SK-N-SH (cell line): ENCODE measurements at regions not wholly inside any gene's neighbourhood (a gene's known extent, or its start where the extent isn't known, plus 50 kb on each side); places are given as distances from the start of the nearest gene placed in this dataset.

Experiments used
- CTCF ChIA-PET: fragments of 300-600, 350-600 bp; formaldehyde crosslinking; extraction: SDS; loops from one replicate; lab custom pipeline; 2021; lab: Yijun Ruan, JAX
- POLR2A ChIA-PET: fragments of 350-600 bp; sonication (Branson Sonifier 250); formaldehyde crosslinking; extraction: SDS; loops from one replicate; lab custom pipeline; 2020; ENCODE audit warnings: antibody characterized with exemption, inconsistent platforms; lab: Yijun Ruan, JAX
- DNase-seq: peaks from one replicate; pipeline ENCODE4 v3.0.0; 2012
- H2AFZ ChIP-seq: fragments of 200-600 bp; sonication (generic); 2 replicates; pipeline ENCODE4 v1.8.1; 2016; ENCODE audit warnings: antibody characterized with exemption, mild to moderate bottlenecking, low read depth
- H3F3A ChIP-seq: fragments of 200-600 bp; sonication (generic); replicated peaks from 2 replicates; pipeline ENCODE3; 2016; ENCODE audit warnings: antibody characterized with exemption, mild to moderate bottlenecking; ENCODE audit not compliant: insufficient read depth
- H3K27ac ChIP-seq, 2 experiments: fragments of 200-500 bp in 1 of 2; fragments of 200-600 bp in 1 of 2; sonication (Bioruptor generic) in 1 of 2; sonication (generic), shearing (Covaris generic) in 1 of 2; 2 replicates each; pipeline versions ENCODE4 v1.5.1 to v1.6.1; 2014 to 2016; ENCODE audit warnings: low read depth in 2 of 2, inconsistent platforms in 1 of 2, low read length in 1 of 2, mild to moderate bottlenecking in 1 of 2, mixed read lengths in 1 of 2
- H3K27me3 ChIP-seq: fragments of 200-600 bp; sonication (generic), shearing (Covaris generic); 2 replicates; pipeline ENCODE4 v1.6.1; 2016; ENCODE audit warnings: mixed run types; ENCODE audit not compliant: insufficient read depth
- H3K36me3 ChIP-seq, 2 experiments: fragments of 200-500 bp in 1 of 2; fragments of 200-600 bp in 1 of 2; sonication (Bioruptor generic) in 1 of 2; sonication (generic) in 1 of 2; replicated peaks in 1 of 2; 2 replicates each; pipeline versions ENCODE3 to v1.5.1; 2014 to 2016; ENCODE audit warnings: low read length in 1 of 2, mild to moderate bottlenecking in 1 of 2; ENCODE audit not compliant: insufficient read depth in 2 of 2, control insufficient read depth in 1 of 2
- H3K4me1 ChIP-seq, 2 experiments: fragments of 200-500 bp in 1 of 2; fragments of 200-600 bp in 1 of 2; sonication (Bioruptor generic) in 1 of 2; sonication (generic), shearing (Covaris generic) in 1 of 2; 2 replicates each; pipeline versions ENCODE4 v1.5.1 to v1.6.1; 2014 to 2016; ENCODE audit warnings: low read depth in 1 of 2, low read length in 1 of 2, mixed run types in 1 of 2; ENCODE audit not compliant: insufficient read depth in 2 of 2, control insufficient read depth in 1 of 2
- H3K4me2 ChIP-seq: fragments of 200-600 bp; sonication (generic), shearing (Covaris generic); 2 replicates; pipeline ENCODE4 v1.6.1; 2017; ENCODE audit warnings: mixed run types
- H3K4me3 ChIP-seq, 2 experiments: fragments of 200-500 bp in 1 of 2; fragments of 200-600 bp in 1 of 2; sonication (Bioruptor generic) in 1 of 2; sonication (generic), shearing (Covaris generic) in 1 of 2; 2 replicates each; pipeline versions ENCODE4 v1.5.1 to v1.8.1; 2014 to 2016; ENCODE audit warnings: low read depth in 2 of 2, inconsistent platforms in 1 of 2, low read length in 1 of 2, mild to moderate bottlenecking in 1 of 2, mixed read lengths in 1 of 2, moderate library complexity in 1 of 2
- H3K79me2 ChIP-seq: fragments of 200-600 bp; sonication (generic); 2 replicates; pipeline ENCODE4 v1.8.1; 2017; ENCODE audit warnings: mild to moderate bottlenecking; ENCODE audit not compliant: insufficient read depth
- H3K9ac ChIP-seq: fragments of 200-600 bp; sonication (generic); 2 replicates; pipeline ENCODE4 v1.6.1; 2017; ENCODE audit warnings: mixed run types
- H3K9me2 ChIP-seq: fragments of 200-600 bp; sonication (generic); 2 replicates; pipeline ENCODE4 v1.6.1; 2017; ENCODE audit warnings: mixed run types
- H3K9me3 ChIP-seq: fragments of 200-600 bp; sonication (generic); 2 replicates; pipeline ENCODE4 v1.6.1; 2017; ENCODE audit warnings: mixed run types, mild to moderate bottlenecking, moderate library complexity
- H4K20me1 ChIP-seq: fragments of 200-600 bp; sonication (generic); 2 replicates; pipeline ENCODE4 v1.6.1; 2017; ENCODE audit warnings: mild to moderate bottlenecking, mixed run types; ENCODE audit not compliant: insufficient read depth
- CTCF ChIP-seq: fragments of 200-600 bp; sonication (generic); IDR thresholded peaks from 2 replicates; pipeline ENCODE4 v1.6.1; 2017; ENCODE audit warnings: antibody characterized with exemption, mild to moderate bottlenecking, moderate library complexity
- ELF1 ChIP-seq: IDR thresholded peaks from 2 replicates; pipeline ENCODE4 v1.4.0; 2012
- FOSL2 ChIP-seq: IDR thresholded peaks from 2 replicates; pipeline ENCODE4 v1.4.0; 2012; ENCODE audit warnings: low read depth, mild to moderate bottlenecking, moderate library complexity, borderline replicate concordance
- FOXM1 ChIP-seq: IDR thresholded peaks from 2 replicates; pipeline ENCODE4 v1.4.0; 2012; ENCODE audit warnings: low read depth, mild to moderate bottlenecking
- IRF3 ChIP-seq: fragments of 150-350 bp; IDR thresholded peaks from 2 replicates; pipeline ENCODE4 v1.6.1; 2016; ENCODE audit warnings: mild to moderate bottlenecking, low read depth, low read length
- MXI1 ChIP-seq: IDR thresholded peaks from 2 replicates; pipeline ENCODE4 v1.6.1; 2012; ENCODE audit warnings: mild to moderate bottlenecking, low read depth, low read length, improper control_type of control experiment
- PBX3 ChIP-seq: IDR thresholded peaks from 2 replicates; pipeline ENCODE4; 2012
- POLR2AphosphoS5 ChIP-seq: IDR thresholded peaks from 2 replicates; pipeline ENCODE4 v1.6.1; 2012; ENCODE audit warnings: low read depth, low read length
- RAD21 ChIP-seq: IDR thresholded peaks from 2 replicates; pipeline ENCODE4 v1.6.1; 2012; ENCODE audit warnings: mild to moderate bottlenecking, low read length
- REST ChIP-seq: IDR thresholded peaks from 2 replicates; pipeline ENCODE4 v1.6.1; 2012; ENCODE audit warnings: mild to moderate bottlenecking, low read depth, low read length, moderate library complexity
- SIN3A ChIP-seq: IDR thresholded peaks from 2 replicates; pipeline ENCODE4 v1.6.1; 2012; ENCODE audit warnings: low read depth, mild to moderate bottlenecking, low read length, moderate library complexity, borderline replicate concordance
- SMC3 ChIP-seq: IDR thresholded peaks from 2 replicates; pipeline ENCODE4 v1.6.1; 2012; ENCODE audit warnings: low read depth, low read length, improper control_type of control experiment
- TAF1 ChIP-seq: IDR thresholded peaks from 2 replicates; pipeline ENCODE4 v1.6.1; 2012; ENCODE audit warnings: low read depth, mild to moderate bottlenecking, low read length, moderate library complexity, borderline replicate concordance
- YY1 ChIP-seq: IDR thresholded peaks from 2 replicates; pipeline ENCODE4 v1.4.0; 2012; ENCODE audit warnings: low read depth, mild to moderate bottlenecking
- WGBS: methylation state at CpG from one replicate; pipeline ENCODE4 v1.1.6; 2017; ENCODE audit warnings: low lambda C conversion rate; 5-methylcytosine and 5-hydroxymethylcytosine counted together

GRCh38 chr2:10210336-10210735 is 87.8 kb downstream of the RRM2 start:
- WGBS = 93% methylated on average over 5 of the region's 6 CpGs

More at GRCh38 chr2:10210336-10210735, 87.8 kb downstream of the RRM2 start:
- POLR2A ChIA-PET = no interaction called here
- H3K79me2 ChIP-seq = no peaks in the 10 kb centered on the region
- no peak overlapping the region for H2AFZ ChIP-seq
- no peak for DNase-seq
- no peaks in the 10 kb centered on the region for H3K9me2 ChIP-seq
- TF ChIP-seq PBX3 = no peak
- no peak for TF ChIP-seq POLR2AphosphoS5
- no peak for TF ChIP-seq TAF1
- no peak for TF ChIP-seq FOXM1
- TF ChIP-seq FOSL2 = no peak
- no peak for TF ChIP-seq SMC3
- TF ChIP-seq REST = no peak
- no peak for TF ChIP-seq IRF3
- no peak for TF ChIP-seq ELF1
- TF ChIP-seq CTCF = no peak
- no peak for TF ChIP-seq SIN3A
- no peak for TF ChIP-seq MXI1
- TF ChIP-seq YY1 = no peak
- TF ChIP-seq RAD21 = no peak
- CTCF ChIA-PET = no interaction called here
- H3K4me2 ChIP-seq = no peak overlapping the region
- peaks cover 0 to under 1% of the 10 kb centered on the region in 2 experiments; a peak in 1 of 4 replicates for H3K4me1 ChIP-seq
- H3K27me3 ChIP-seq = no peaks in the 10 kb centered on the region
- H3K27ac ChIP-seq = no peak overlapping the region
- H3K4me3 ChIP-seq = no peak overlapping the region
- no peak overlapping the region for H3K9ac ChIP-seq
- H3F3A ChIP-seq = no peaks in the 10 kb centered on the region
- H3K9me3 ChIP-seq = no peaks in the 10 kb centered on the region
- no peaks in the 10 kb centered on the region for H4K20me1 ChIP-seq
- no peaks in the 10 kb centered on the region for H3K36me3 ChIP-seq
